ENCODE measurements at regions not wholly inside any gene's neighbourhood (a gene's known extent, or its start where the extent isn't known, plus 50 kb on each side); places are given as distances from the start of the nearest gene placed in this dataset.

DNA sequence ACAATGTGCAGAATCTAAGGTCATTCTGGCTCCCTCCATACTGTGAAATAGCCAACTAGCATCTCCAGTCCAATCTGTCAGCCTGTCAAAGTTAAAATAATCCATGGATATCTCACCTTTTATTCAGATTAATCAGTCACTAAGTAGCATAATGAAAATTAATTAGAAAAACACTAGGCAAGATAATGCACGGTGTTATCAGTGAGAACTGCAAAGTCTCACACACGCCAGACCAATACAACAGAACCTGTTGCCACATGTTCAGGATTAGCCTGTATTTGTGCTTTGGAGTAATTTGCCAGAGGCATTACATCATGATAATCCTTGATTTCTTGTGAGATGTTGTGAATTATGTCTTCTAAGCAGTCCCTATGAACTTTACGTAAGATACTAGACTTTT is 820.4 kb upstream of the ALCAM start:
- H3K27me3 ChIP-seq = no peaks in the 10 kb centered on the region
- DNase-seq = no peak
- no peaks in the 10 kb centered on the region for H3K9me3 ChIP-seq
- no peak overlapping the region for H3K27ac ChIP-seq
- 86 to 90% methylated on average over 3 of the region's 3 CpGs for WGBS, 2 donors
- TF ChIP-seq, protein P1, sequence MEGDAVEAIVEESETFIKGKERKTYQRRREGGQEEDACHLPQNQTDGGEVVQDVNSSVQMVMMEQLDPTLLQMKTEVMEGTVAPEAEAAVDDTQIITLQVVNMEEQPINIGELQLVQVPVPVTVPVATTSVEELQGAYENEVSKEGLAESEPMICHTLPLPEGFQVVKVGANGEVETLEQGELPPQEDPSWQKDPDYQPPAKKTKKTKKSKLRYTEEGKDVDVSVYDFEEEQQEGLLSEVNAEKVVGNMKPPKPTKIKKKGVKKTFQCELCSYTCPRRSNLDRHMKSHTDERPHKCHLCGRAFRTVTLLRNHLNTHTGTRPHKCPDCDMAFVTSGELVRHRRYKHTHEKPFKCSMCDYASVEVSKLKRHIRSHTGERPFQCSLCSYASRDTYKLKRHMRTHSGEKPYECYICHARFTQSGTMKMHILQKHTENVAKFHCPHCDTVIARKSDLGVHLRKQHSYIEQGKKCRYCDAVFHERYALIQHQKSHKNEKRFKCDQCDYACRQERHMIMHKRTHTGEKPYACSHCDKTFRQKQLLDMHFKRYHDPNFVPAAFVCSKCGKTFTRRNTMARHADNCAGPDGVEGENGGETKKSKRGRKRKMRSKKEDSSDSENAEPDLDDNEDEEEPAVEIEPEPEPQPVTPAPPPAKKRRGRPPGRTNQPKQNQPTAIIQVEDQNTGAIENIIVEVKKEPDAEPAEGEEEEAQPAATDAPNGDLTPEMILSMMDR (IDR thresholded peaks at IDR 0.05) = no peak
- TF ChIP-seq POLR2A (IDR thresholded peaks at IDR 0.05) = no peak
- no peaks in the 10 kb centered on the region for H3K36me3 ChIP-seq
- intact Hi-C loops (cut with DNase I) = no loop called here
- no peak overlapping the region for H3K4me3 ChIP-seq
- H3K4me1 ChIP-seq = no peaks in the 10 kb centered on the region

DNA sequence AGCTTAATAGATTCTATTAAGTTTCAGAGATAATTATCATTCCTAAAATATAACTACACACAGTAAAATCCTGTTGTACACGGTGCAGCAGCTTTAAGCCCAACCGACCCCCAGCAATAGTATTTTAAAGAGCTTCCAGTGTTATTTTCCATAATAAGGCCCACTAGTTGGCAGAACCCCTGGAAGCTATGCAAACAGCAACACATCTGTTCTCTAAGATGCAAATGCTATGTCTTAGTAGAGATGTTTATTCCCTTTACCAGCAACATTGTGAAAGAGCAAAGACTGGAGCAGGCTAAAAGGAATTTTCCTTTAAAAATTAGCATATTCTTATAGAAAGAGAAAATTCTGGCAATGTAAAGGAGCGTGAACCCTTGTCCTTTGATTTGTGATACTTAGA is 819.7 kb upstream of the ALCAM start:
- WGBS, 2 donors = 44 to 49% methylated on average over 3 of the region's 3 CpGs
- Histone ChIP-seq H3K4me3 (no peak overlapping the region), H3K9me3 (no peaks in the 10 kb centered on the region), H3K4me1 (no peaks in the 10 kb centered on the region), H3K27me3 (no peaks in the 10 kb centered on the region), H3K36me3 (no peaks in the 10 kb centered on the region), H3K27ac (no peak overlapping the region)
- no peak for DNase-seq
- intact Hi-C loops (cut with DNase I) = no loop called here
- TF ChIP-seq POLR2A (IDR thresholded peaks at IDR 0.05) = no peak
- TF ChIP-seq, protein P1 (IDR thresholded peaks at IDR 0.05) = no peak
- no peak for TF ChIP-seq POLR2AphosphoS5 (IDR thresholded peaks at IDR 0.05)
- TF ChIP-seq EP300 (IDR thresholded peaks at IDR 0.05) = no peak

DNA sequence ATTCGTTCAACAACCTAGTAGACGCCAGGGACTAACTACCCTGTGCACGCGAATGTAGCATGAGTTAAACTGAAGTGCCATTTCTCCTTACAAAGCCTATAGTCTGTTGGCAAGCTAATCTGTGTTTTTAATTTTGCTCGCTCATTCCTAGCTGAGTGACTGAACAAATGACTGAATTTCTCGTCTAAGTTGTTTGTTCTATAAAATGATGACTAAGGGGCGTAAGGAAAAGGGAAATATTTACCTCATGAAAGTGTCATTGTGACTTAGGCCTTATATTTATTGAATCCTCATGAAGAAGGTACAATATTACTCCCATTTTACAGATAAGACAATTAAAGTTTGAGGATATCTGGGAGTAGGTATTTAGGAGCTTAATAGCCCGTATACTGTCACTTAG is 818.3 kb upstream of the ALCAM start:
- H3K27ac ChIP-seq = no peak overlapping the region
- H3K27me3 ChIP-seq = no peaks in the 10 kb centered on the region
- WGBS, 2 donors = 64 to 83% methylated on average over 8 of the region's 8 CpGs
- intact Hi-C loops (cut with DNase I) = no loop called here
- H3K36me3 ChIP-seq = no peaks in the 10 kb centered on the region
- H3K4me3 ChIP-seq = no peak overlapping the region
- no peaks in the 10 kb centered on the region for H3K4me1 ChIP-seq
- H3K9me3 ChIP-seq = no peaks in the 10 kb centered on the region
- TF ChIP-seq EP300 (IDR thresholded peaks at IDR 0.05) (no peak), POLR2A (IDR thresholded peaks at IDR 0.05) (no peak), POLR2AphosphoS5 (IDR thresholded peaks at IDR 0.05) (no peak)
- TF ChIP-seq, protein P1 (IDR thresholded peaks at IDR 0.05) = no peak
- DNase-seq = no peak

GRCh38 chr3:104549099-104549714 is 817.5 kb upstream of the ALCAM start:
- no peak for TF ChIP-seq EP300 (IDR thresholded peaks at IDR 0.05)
- TF ChIP-seq POLR2A (IDR thresholded peaks at IDR 0.05) = no peak
- TF ChIP-seq, protein P1 (IDR thresholded peaks at IDR 0.05) = no peak
- no peak for TF ChIP-seq POLR2AphosphoS5 (IDR thresholded peaks at IDR 0.05)
- 62 to 78% methylated on average over 4 of the region's 4 CpGs for WGBS, 2 donors
- Histone ChIP-seq H3K4me3 (no peak overlapping the region), H3K9me3 (no peaks in the 10 kb centered on the region), H3K4me1 (no peaks in the 10 kb centered on the region), H3K36me3 (no peaks in the 10 kb centered on the region), H3K27ac (no peak overlapping the region), H3K27me3 (no peaks in the 10 kb centered on the region)
- intact Hi-C loops (cut with DNase I) = no loop called here
- DNase-seq = no peak

- H3K4me3 ChIP-seq = no peak overlapping the region
- H3K36me3 ChIP-seq = no peaks in the 10 kb centered on the region
- 82 to 89% methylated on average over 1 of the region's 1 CpG for WGBS, 2 donors
- intact Hi-C loops (cut with DNase I) = no loop called here
- no peaks in the 10 kb centered on the region for H3K27me3 ChIP-seq
- no peak for TF ChIP-seq EP300 (IDR thresholded peaks at IDR 0.05)
- no peak overlapping the region for H3K27ac ChIP-seq
- H3K4me1 ChIP-seq = no peaks in the 10 kb centered on the region
- DNase-seq = no peak
- no peaks in the 10 kb centered on the region for H3K9me3 ChIP-seq
These were observed 813.6 kb upstream of the ALCAM start for GRCh38 chr3:104553121-104553520.

Data from sigmoid colon (tissue), 6 donors.